ENCODE measurements at regions not wholly inside any gene's neighbourhood (a gene's known extent, or its start where the extent isn't known, plus 50 kb on each side); places are given as distances from the start of the nearest gene placed in this dataset.

DNA sequence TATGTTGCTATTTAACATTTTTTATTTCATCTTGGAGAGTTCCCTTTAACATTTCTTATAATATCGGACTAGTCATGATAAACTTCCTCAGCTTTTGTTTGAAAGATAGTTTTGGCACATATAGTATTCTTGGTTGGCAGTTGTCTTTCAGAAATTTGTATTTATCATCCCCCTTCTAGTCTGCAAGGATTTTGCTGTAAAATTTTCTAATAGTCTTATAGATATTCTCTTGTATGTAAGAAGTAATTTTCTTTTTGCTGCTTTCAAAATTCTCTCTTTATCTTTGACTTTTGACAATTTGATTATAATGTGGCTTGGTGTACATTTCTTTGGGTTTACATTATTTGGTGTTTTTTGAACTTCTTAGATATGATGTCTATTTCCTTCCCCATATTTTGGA, 116.0 kb upstream of the AVPR1A start:
- TF ChIP-seq CTCF (IDR thresholded peaks at IDR 0.05) (no peak), POLR2AphosphoS5 (IDR thresholded peaks at IDR 0.05; ENCODE audit: low read depth, low read length) (no peak), SIN3A (IDR thresholded peaks at IDR 0.05; ENCODE audit: borderline replicate concordance, insufficient read depth, low read depth, low read length) (no peak)
- TF ChIP-seq, protein P1, sequence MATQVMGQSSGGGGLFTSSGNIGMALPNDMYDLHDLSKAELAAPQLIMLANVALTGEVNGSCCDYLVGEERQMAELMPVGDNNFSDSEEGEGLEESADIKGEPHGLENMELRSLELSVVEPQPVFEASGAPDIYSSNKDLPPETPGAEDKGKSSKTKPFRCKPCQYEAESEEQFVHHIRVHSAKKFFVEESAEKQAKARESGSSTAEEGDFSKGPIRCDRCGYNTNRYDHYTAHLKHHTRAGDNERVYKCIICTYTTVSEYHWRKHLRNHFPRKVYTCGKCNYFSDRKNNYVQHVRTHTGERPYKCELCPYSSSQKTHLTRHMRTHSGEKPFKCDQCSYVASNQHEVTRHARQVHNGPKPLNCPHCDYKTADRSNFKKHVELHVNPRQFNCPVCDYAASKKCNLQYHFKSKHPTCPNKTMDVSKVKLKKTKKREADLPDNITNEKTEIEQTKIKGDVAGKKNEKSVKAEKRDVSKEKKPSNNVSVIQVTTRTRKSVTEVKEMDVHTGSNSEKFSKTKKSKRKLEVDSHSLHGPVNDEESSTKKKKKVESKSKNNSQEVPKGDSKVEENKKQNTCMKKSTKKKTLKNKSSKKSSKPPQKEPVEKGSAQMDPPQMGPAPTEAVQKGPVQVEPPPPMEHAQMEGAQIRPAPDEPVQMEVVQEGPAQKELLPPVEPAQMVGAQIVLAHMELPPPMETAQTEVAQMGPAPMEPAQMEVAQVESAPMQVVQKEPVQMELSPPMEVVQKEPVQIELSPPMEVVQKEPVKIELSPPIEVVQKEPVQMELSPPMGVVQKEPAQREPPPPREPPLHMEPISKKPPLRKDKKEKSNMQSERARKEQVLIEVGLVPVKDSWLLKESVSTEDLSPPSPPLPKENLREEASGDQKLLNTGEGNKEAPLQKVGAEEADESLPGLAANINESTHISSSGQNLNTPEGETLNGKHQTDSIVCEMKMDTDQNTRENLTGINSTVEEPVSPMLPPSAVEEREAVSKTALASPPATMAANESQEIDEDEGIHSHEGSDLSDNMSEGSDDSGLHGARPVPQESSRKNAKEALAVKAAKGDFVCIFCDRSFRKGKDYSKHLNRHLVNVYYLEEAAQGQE (IDR thresholded peaks at IDR 0.05; ENCODE audit: insufficient read depth in 1 of 2, low read depth in 2 of 2, low read length in 1 of 2), result no peak
